Activated CD4-positive, alpha-beta T cell treated with anti-CD3 and anti-CD28 coated beads, Interleukin-2, amount 10 ng/mL, durations not matched to agents 24 days and 14 days (primary cell): ENCODE measurements at regions not wholly inside any gene's neighbourhood (a gene's known extent, or its start where the extent isn't known, plus 50 kb on each side); places are given as distances from the start of the nearest gene placed in this dataset.
"Not testable (repeated sequence)": the region's sequence is repeated elsewhere in the genome, so short reads cannot be mapped to it uniquely, and the experiment has no call there.

Experiments used
- DNase-seq: peaks from one replicate; pipeline ENCODE4 v3.0.0; 2022
- H3K27ac Mint-ChIP-seq: one replicate; pipeline ENCODE4 v1.8.0; 2022; ENCODE audit warnings: mild to moderate bottlenecking, mixed read lengths
- H3K27me3 Mint-ChIP-seq: one replicate; pipeline ENCODE4 v1.8.0; 2022; ENCODE audit warnings: mixed read lengths
- H3K36me3 Mint-ChIP-seq: one replicate; pipeline ENCODE4 v1.8.0; 2022; ENCODE audit warnings: low read depth, mild to moderate bottlenecking, mixed read lengths
- H3K4me1 Mint-ChIP-seq: one replicate; pipeline ENCODE4 v1.8.0; 2021; ENCODE audit warnings: mixed read lengths
- H3K4me3 Mint-ChIP-seq: one replicate; pipeline ENCODE4 v1.8.0; 2022; ENCODE audit warnings: mild to moderate bottlenecking, moderate library complexity, mixed read lengths
- H3K9me3 Mint-ChIP-seq: one replicate; pipeline ENCODE4 v1.8.0; 2021; ENCODE audit warnings: mixed read lengths
- intact Hi-C: fragments of 100-400 bp; cut with micrococcal nuclease; formaldehyde crosslinking; loops from one replicate; pipeline ENCODE4 v1.15.1; 2023

DNA sequence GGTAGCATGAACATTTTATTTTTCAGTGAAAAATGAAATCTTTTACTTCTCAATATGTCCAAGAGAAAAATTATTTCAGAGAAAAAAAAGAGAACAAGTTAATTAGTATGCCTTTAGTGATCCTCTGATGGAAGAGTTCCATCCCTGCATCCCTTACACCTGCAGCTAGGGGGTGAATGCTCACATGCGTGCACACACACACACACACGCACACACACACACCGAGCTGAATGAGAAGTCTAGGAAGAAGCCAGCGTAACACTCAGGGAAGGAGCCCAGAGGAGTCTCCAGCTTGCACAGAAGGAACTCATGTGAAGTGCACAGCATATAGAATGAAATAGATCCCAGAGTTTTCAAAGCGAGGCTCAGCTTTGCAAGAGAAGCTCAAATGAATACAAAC, 510.5 kb downstream of the IRS2 start:
- Mint-ChIP-seq H3K27me3 (no peaks in the 10 kb centered on the region), H3K4me3 (no peak overlapping the region), H3K9me3 (no peaks in the 10 kb centered on the region), H3K27ac (no peak overlapping the region), H3K4me1 (no peaks in the 10 kb centered on the region), H3K36me3 (no peaks in the 10 kb centered on the region)
- no peak for DNase-seq
- intact Hi-C loops: no loop called here

DNA sequence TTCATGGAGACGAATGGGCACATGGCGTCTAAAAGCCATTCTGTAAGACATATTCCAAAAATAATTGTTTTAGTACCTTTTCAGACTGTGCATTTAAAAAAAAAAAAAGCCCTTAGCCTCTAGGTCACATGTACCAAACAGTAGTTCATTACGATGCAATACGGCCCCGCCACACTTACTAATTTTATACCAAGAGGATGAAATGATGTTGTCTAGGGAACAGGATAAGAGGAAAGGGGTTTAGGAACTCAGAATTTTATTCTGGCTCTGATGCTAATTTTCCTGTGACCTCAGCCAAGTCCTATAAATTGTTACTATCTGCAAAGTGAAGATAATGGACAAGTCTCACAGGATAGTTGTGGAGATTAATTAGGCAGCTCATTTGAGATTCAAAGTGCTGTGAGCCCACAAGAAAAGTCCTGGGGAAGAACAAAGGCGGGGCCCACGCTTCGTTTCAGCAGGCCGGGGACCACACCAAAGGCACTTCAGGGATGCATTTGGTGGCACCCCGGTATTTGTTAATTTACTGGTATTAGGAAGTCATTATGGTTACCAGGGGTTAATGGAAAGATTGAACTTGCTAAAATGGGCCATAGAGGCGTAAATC, 511.1 kb downstream of the IRS2 start:
- Mint-ChIP-seq H3K9me3 (no peaks in the 10 kb centered on the region), H3K4me1 (no peaks in the 10 kb centered on the region), H3K27me3 (no peaks in the 10 kb centered on the region), H3K36me3 (no peaks in the 10 kb centered on the region), H3K4me3 (no peak overlapping the region), H3K27ac (no peak overlapping the region)
- no peak for DNase-seq
- intact Hi-C loops: no loop called here

DNA sequence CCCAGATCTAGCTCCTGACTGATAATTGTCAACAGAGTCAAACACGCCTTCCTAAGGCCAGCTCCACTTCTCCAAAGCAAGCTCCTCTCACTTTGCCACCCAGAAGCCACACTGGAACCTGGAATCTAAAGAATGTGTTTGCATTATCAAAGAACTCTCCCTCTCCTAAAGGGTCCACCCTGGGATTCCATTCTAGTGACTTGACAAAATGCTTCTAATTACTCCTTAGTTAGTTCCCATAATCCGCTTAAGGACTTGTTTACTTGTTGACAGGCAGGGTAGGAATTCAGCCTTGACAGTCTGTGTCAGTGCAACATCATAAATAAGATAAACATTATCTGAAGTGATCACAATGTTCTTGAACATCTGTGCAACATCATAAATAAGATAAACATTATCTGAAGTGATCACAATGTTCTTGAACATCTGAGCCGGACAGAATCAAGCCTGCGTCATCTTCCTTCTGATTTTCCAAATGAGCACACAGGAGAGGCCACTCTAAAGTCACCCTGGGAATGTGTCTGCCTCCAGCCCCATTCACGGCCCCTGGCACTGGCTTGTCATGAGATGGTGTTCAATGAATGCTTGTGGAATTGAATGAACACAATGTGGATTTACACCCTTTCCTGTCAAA, 512.1 kb downstream of the IRS2 start:
- H3K4me3 Mint-ChIP-seq: no peak overlapping the region
- H3K4me1 Mint-ChIP-seq: no peaks in the 10 kb centered on the region
- no peak for DNase-seq
- intact Hi-C loops: no loop called here
- H3K36me3 Mint-ChIP-seq: no peaks in the 10 kb centered on the region
- H3K27me3 Mint-ChIP-seq: no peaks in the 10 kb centered on the region
- H3K27ac Mint-ChIP-seq: no peak overlapping the region
- H3K9me3 Mint-ChIP-seq: no peaks in the 10 kb centered on the region

DNA sequence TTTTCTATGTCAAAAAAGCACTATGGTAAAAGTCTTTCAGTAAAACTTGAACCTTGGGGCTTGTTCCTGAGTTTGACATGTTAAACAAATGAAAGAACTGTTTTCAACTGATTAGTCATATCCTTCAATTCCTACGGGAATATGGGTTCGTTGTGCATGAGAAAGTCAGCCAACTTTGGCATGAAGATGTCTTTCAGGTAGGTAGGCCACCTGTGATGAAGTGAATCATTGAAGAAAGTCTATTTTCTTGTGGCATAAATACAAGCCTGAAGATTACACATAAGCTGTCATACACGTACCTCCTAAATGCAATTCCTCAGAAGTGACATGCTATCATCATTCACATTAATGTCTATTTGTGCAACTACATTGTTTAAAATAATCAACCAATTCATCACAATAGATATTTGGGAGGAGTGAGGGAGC, 513.0 kb downstream of the IRS2 start:
- Mint-ChIP-seq H3K4me3 (no peak overlapping the region), H3K27me3 (no peaks in the 10 kb centered on the region), H3K27ac (no peak overlapping the region), H3K4me1 (no peaks in the 10 kb centered on the region), H3K36me3 (no peaks in the 10 kb centered on the region), H3K9me3 (no peaks in the 10 kb centered on the region)
- DNase-seq: no peak
- intact Hi-C loops: no loop called here

DNA sequence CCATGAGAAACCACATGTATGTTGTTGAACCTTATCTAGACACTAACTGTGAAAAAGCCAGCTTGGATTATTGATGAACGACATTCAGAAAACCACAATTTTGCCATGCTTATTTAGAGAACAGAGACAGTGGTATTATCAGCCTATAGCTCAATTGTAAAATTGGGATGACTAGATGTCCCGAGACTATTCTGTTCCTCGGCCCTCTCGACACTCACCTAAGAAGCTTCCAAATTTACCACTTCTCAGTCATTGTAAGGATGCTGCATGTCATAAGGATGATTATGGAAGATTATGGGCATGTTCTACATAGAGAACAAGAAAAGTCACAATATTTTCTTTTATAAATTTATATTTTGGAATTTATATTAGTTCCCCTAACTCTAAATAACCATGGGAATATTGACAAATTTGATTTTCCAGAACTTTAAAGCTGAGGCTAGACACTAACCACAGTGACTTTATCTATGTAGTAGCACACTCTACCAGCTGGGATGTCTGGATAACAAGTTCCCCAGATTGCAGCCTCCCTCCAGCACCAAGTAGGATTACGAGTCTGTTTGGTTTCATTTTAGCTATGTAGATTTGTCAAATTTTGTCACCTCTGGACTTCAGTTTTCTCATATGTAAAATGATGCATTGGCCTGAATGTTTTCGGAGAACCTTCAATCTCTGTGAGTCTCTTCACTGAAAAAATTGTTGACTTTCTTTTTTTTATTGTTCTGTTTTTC, 513.6 kb downstream of the IRS2 start:
- intact Hi-C loops: no loop called here
- no peak for DNase-seq
- Mint-ChIP-seq H3K4me3 (no peak overlapping the region), H3K36me3 (no peaks in the 10 kb centered on the region), H3K4me1 (no peaks in the 10 kb centered on the region), H3K27me3 (no peaks in the 10 kb centered on the region), H3K27ac (no peak overlapping the region), H3K9me3 (no peaks in the 10 kb centered on the region)

DNA sequence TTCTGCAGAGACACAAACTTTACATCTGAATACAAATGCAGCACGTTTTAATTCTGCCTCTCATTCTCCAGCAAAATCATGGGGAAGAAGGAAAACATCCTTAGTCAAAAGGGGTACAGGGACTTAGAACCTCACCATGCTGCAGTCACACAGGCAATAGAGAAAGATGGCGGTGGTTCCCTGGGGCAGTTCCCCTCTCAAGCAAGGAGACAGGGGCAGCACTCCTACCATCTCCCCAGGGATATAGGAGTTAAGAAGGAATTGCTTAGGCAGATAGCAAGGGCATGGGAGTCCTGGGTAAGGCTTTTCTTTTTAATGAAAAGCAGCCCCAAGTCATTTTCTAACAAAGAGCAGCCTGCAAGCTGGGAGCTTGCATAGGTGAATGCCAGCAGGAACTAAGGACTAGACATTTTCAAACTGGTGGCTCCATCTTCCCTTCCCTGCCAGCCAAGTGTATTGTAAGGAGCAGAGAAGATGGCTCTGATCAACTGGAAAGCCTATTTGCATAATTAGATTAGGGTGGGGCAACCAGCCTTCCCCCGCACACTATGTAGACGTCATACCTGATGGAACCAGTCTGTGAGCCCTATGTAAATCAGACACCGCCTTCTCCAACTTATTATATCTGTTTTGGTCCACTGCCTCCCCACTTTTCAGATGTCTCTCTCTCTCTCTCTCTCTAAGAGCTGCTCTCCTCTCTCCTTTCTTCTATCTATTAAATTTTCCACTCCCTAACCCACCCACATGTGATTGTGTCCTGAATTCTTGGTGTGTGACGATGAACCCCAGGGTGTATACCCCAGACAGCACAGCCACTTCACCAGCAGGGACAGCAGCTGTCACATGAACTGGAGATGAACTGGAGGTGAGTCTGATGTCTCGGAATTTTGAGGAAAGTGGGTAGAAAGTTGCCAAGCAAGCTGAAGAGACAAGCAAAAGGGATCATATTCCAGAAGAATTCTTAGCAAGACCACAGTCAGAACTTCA, 514.5 kb downstream of the IRS2 start:
- no peaks in the 10 kb centered on the region for H3K9me3 Mint-ChIP-seq
- H3K4me1 Mint-ChIP-seq: no peaks in the 10 kb centered on the region

DNA sequence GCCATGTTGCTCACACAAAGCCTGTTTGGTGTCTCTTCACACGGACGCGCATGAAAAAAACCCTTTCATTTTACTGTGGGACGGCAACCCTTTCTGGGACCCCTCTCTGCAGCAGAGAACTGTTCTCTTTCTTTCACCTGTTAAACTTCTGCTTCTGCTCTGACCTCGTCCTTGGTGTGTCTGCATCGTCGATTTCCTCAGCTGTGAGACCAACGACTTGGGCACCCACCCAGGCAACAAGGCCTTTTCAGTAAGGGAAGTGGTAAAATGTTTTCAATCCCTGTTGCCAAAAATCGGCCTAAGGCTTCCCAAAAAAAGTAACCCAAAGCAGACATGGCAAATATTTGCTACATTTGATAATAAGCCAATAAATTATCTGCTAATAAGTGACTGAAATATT, 515.3 kb downstream of the IRS2 start:
- Mint-ChIP-seq H3K4me3 (no peak overlapping the region), H3K27me3 (no peaks in the 10 kb centered on the region), H3K9me3 (no peaks in the 10 kb centered on the region), H3K4me1 (no peaks in the 10 kb centered on the region), H3K36me3 (no peaks in the 10 kb centered on the region), H3K27ac (no peak overlapping the region)
- intact Hi-C loops: no loop called here
- DNase-seq: no peak

More for the DNA sequence above, 514.5 kb downstream of the IRS2 start:
- Mint-ChIP-seq H3K36me3 (no peaks in the 10 kb centered on the region), H3K4me3 (no peak overlapping the region), H3K27me3 (no peaks in the 10 kb centered on the region), H3K27ac (no peak overlapping the region)
- no peak for DNase-seq
- intact Hi-C loops: no loop called here

DNA sequence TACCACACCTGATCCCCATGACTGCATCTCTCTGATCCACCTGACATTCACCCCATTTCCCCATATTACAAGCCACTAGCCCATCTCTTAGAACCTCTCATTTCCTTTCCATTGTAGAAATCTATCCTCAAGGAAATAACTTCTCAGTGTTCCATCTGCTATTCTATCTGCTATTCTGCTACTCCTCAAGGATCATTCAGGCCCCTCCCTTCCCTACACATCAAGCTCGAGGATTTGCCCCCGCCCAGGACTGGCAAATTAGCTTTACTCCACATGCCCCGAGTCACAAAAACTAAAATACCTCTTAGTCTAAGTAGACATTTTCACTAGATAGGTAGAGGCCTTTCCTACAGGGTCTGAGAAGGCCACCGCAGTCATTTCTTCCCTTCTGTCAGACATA, 517.0 kb downstream of the IRS2 start:
- H3K36me3 Mint-ChIP-seq, H3K4me1 Mint-ChIP-seq, DNase-seq, H3K4me3 Mint-ChIP-seq, H3K27ac Mint-ChIP-seq, H3K27me3 Mint-ChIP-seq, intact Hi-C loops, H3K9me3 Mint-ChIP-seq: not testable (repeated sequence)

DNA sequence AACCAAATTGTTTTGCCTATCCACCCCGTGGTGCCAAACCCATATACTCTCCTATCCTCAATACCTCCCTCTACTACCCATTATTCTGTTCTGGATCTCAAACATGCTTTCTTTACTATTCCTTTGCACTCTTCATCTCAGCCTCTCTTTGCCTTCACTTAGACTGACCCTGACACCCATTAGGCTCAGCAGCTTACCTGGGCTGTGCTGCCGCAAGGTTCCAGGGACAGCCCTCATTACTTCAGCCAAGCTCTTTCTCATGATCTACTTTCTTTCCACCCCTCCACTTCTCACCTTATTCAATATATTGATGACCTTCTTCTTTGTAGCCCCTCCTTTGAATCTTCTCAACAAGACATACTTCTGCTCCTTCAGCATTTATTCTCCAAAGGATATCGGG, 517.9 kb downstream of the IRS2 start:
- H3K9me3 Mint-ChIP-seq, H3K4me3 Mint-ChIP-seq, intact Hi-C loops, H3K36me3 Mint-ChIP-seq, H3K27me3 Mint-ChIP-seq, H3K4me1 Mint-ChIP-seq, H3K27ac Mint-ChIP-seq, DNase-seq: not testable (repeated sequence)

DNA sequence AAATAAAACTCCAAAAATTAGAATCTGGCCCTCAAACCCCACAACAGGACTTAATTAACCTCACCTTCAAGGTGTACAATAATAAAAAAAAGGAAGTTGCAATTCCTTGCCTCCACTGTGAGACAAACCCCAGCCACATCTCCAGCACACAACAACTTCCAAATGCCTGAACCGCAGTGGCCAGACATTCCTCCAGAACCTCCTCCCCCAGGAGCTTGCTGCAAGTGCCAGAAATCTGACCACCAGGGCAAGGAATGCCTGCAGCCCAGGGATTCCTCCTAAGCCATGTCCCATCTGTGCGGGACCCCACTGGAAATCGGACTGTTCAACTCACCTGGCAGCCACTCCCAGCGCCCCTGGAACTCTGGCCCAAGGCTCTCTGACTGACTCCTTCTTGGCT, 519.0 kb downstream of the IRS2 start:
- H3K36me3 Mint-ChIP-seq, H3K4me3 Mint-ChIP-seq, H3K27me3 Mint-ChIP-seq, DNase-seq, H3K27ac Mint-ChIP-seq, H3K9me3 Mint-ChIP-seq, H3K4me1 Mint-ChIP-seq, intact Hi-C loops: not testable (repeated sequence)

DNA sequence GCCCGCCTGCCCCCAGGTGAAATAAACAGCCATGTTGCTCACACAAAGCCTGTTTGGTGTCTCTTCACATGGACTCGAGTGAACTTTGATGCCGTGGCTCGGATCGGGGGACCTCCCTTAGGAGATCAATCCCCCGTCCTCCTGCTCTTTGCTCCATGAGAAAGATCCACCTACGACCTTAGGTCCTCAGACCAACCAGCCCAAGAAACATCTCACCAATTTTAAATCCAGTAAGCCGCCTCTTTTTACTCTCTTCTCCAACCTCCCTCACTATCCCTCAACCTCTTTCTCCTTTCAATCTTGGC, 521.0 kb downstream of the IRS2 start:
- H3K27ac Mint-ChIP-seq, DNase-seq, H3K4me1 Mint-ChIP-seq, H3K27me3 Mint-ChIP-seq, intact Hi-C loops, H3K9me3 Mint-ChIP-seq, H3K4me3 Mint-ChIP-seq, H3K36me3 Mint-ChIP-seq: not testable (repeated sequence)

DNA sequence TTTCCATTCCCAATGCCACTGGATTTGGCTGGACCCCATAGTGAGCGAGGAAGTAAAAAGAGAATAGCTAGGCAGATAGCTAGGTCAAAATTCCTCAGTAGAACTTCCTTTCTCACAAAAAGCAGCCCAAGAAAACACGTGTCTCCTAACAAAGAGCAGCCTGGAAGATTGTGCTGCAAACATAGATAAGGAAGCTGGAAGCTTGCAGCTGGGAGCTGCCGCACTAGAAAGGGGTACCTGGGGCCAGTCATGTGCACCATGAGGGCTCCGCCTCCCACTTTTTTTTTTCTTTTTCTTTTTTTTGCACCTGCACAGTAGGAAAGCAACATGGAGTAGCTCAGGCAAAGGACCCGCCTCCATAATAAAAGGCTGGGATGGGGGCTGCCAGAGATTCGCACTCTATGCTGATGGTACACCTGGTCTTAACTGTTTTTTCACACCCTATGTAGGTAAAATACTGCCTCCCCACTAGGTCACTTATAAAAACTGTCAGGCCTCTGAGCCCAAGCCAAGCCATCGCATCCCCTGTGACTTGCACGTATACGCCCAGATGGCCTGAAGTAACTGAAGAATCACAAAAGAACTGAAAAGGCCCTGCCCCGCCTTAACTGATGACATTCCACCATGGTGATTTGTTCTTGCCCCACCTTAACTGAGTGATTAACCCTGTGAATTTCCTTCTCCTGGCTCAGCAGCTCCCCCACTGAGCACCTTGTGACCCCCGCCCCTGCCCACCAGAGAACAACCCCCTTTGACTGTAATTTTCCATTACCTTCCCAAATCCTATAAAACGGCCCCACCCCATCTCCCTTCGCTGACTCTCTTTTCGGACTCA, 521.6 kb downstream of the IRS2 start:
- H3K36me3 Mint-ChIP-seq, H3K9me3 Mint-ChIP-seq, H3K4me1 Mint-ChIP-seq, H3K4me3 Mint-ChIP-seq, intact Hi-C loops, H3K27ac Mint-ChIP-seq, DNase-seq, H3K27me3 Mint-ChIP-seq: not testable (repeated sequence)

DNA sequence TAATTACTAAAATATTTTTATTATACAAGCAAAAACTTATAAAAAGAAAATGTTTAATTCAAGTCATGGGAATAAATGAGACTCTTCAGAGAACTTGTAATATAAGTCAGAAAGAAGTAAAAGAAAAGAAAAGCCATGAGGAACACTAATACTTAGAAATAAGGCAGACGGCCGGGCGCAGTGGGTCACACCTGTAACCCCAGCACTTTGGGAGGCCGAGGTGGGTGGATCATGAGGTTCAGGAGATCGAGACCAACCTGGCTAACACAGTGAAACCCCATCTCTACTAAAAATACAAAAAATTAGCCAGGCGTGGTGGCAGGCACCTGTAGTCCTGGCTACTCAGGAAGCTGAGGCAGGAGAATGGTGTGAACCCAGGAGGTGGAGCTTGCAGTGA, 528.6 kb downstream of the IRS2 start:
- H3K9me3 Mint-ChIP-seq, H3K4me1 Mint-ChIP-seq, H3K36me3 Mint-ChIP-seq, intact Hi-C loops, H3K27ac Mint-ChIP-seq, H3K27me3 Mint-ChIP-seq, H3K4me3 Mint-ChIP-seq, DNase-seq: not testable (repeated sequence)
